ENCODE measurements at regions not wholly inside any gene's neighbourhood (a gene's known extent, or its start where the extent isn't known, plus 50 kb on each side); places are given as distances from the start of the nearest gene placed in this dataset.
"Not testable (repeated sequence)": the region's sequence is repeated elsewhere in the genome, so short reads cannot be mapped to it uniquely, and the experiment has no call there.

- no peak for TF ChIP-seq EZH2phosphoT487 (IDR thresholded peaks at IDR 0.05; ENCODE audit: unreplicated experiment)
- no peak for TF ChIP-seq EZH2 (IDR thresholded peaks at IDR 0.05; ENCODE audit: low read depth, unreplicated experiment)
- TF ChIP-seq JUNB (IDR thresholded peaks at IDR 0.05; ENCODE audit: unreplicated experiment), result no peak
- no peak for TF ChIP-seq ZNF331 (CRISPR knock-in tag; IDR thresholded peaks at IDR 0.05; ENCODE audit: low read depth)
- TF ChIP-seq CREB1 (CRISPR knock-in tag; IDR thresholded peaks at IDR 0.05; ENCODE audit: low read depth), result no peak
- no peak for TF ChIP-seq CTCF (conservative IDR thresholded peaks at IDR 0.05; ENCODE audit: low read depth in 2 of 2)
- TF ChIP-seq ETS1 (IDR thresholded peaks at IDR 0.05), result no peak
- TF ChIP-seq STAT1 (IDR thresholded peaks at IDR 0.05; ENCODE audit: unreplicated experiment), result no peak
- TF ChIP-seq, protein P1, sequence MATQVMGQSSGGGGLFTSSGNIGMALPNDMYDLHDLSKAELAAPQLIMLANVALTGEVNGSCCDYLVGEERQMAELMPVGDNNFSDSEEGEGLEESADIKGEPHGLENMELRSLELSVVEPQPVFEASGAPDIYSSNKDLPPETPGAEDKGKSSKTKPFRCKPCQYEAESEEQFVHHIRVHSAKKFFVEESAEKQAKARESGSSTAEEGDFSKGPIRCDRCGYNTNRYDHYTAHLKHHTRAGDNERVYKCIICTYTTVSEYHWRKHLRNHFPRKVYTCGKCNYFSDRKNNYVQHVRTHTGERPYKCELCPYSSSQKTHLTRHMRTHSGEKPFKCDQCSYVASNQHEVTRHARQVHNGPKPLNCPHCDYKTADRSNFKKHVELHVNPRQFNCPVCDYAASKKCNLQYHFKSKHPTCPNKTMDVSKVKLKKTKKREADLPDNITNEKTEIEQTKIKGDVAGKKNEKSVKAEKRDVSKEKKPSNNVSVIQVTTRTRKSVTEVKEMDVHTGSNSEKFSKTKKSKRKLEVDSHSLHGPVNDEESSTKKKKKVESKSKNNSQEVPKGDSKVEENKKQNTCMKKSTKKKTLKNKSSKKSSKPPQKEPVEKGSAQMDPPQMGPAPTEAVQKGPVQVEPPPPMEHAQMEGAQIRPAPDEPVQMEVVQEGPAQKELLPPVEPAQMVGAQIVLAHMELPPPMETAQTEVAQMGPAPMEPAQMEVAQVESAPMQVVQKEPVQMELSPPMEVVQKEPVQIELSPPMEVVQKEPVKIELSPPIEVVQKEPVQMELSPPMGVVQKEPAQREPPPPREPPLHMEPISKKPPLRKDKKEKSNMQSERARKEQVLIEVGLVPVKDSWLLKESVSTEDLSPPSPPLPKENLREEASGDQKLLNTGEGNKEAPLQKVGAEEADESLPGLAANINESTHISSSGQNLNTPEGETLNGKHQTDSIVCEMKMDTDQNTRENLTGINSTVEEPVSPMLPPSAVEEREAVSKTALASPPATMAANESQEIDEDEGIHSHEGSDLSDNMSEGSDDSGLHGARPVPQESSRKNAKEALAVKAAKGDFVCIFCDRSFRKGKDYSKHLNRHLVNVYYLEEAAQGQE (IDR thresholded peaks at IDR 0.05; ENCODE audit: unreplicated experiment), result no peak
Measured at GRCh38 chr2:123614596-123614995, 410.5 kb upstream of the CNTNAP5 start (continued).

GRCh38 chr2:123618642-123619041, 406.4 kb upstream of the CNTNAP5 start:
- peaks cover 49% of the 10 kb centered on the region for H3K36me3 Mint-ChIP-seq (ENCODE audit: low read depth)
- H3K4me1 Mint-ChIP-seq; H3K27me3 Mint-ChIP-seq (ENCODE audit: insufficient read depth, low read depth, poor library complexity); H3F3A ChIP-seq (replicated peaks; ENCODE audit: low read depth); H3K27ac Mint-ChIP-seq; H3K27ac ChIP-seq (ENCODE audit: low read depth); H3K79me2 ChIP-seq (replicated peaks; ENCODE audit: insufficient read depth); H3K36me3 ChIP-seq (ENCODE audit: insufficient read depth); H2AFZ ChIP-seq; ATAC-seq; H4K20me1 ChIP-seq (replicated peaks; ENCODE audit: insufficient read depth); H3K27me3 ChIP-seq (ENCODE audit: insufficient read depth); H3K4me3 Mint-ChIP-seq; H3K4me1 ChIP-seq (ENCODE audit: insufficient read depth); H3K4me3 ChIP-seq; H3K4me2 ChIP-seq: not testable (repeated sequence)
- DNase-seq (ENCODE audit: low spot score), result peak; percentile 21
- H3K9me3 Mint-ChIP-seq, result peaks cover 47% of the 10 kb centered on the region
- peaks cover 11% of the 10 kb centered on the region for H3K9me2 ChIP-seq (ENCODE audit: insufficient read depth)

All from GM23338 (cell line).